ENCODE measurements at regions not wholly inside any gene's neighbourhood (a gene's known extent, or its start where the extent isn't known, plus 50 kb on each side); places are given as distances from the start of the nearest gene placed in this dataset.

GRCh38 chr14:86521843-86522242 lies 991.9 kb downstream of the FLRT2 start:
- no peak overlapping the region for H3K4me3 ChIP-seq (ENCODE audit: low read depth, low read length)
- DNase-seq (ENCODE audit: low read depth) = no peak
- no peak for TF ChIP-seq CTCF (IDR thresholded peaks at IDR 0.05; ENCODE audit: low read depth, low read length, missing control alignments)

GRCh38 chr14:86521031-86521730 lies 991.2 kb downstream of the FLRT2 start:
- H3K4me3 ChIP-seq (ENCODE audit: low read depth, low read length) = no peak overlapping the region
- DNase-seq (ENCODE audit: low read depth) = no peak

GRCh38 chr14:86518298-86518697 lies 988.4 kb downstream of the FLRT2 start:
- no peak for DNase-seq (ENCODE audit: low read depth)
- no peak overlapping the region for H3K4me3 ChIP-seq (ENCODE audit: low read depth, low read length)
- TF ChIP-seq CTCF (IDR thresholded peaks at IDR 0.05; ENCODE audit: low read depth, low read length, missing control alignments) = no peak

More at GRCh38 chr14:86521031-86521730, 991.2 kb downstream of the FLRT2 start:
- TF ChIP-seq CTCF (IDR thresholded peaks at IDR 0.05; ENCODE audit: low read depth, low read length, missing control alignments) = no peak

GRCh38 chr14:86515195-86515594 lies 985.3 kb downstream of the FLRT2 start:
- TF ChIP-seq CTCF (IDR thresholded peaks at IDR 0.05; ENCODE audit: low read depth, low read length, missing control alignments) = no peak

GRCh38 chr14:86513564-86513963 lies 983.6 kb downstream of the FLRT2 start:
- no peak overlapping the region for H3K4me3 ChIP-seq (ENCODE audit: low read depth, low read length)
- no peak for TF ChIP-seq CTCF (IDR thresholded peaks at IDR 0.05; ENCODE audit: low read depth, low read length, missing control alignments)
- no peak for DNase-seq (ENCODE audit: low read depth)

More at GRCh38 chr14:86515195-86515594, 985.3 kb downstream of the FLRT2 start:
- no peak overlapping the region for H3K4me3 ChIP-seq (ENCODE audit: low read depth, low read length)
- DNase-seq (ENCODE audit: low read depth) = no peak

GRCh38 chr14:86513056-86513455 lies 983.1 kb downstream of the FLRT2 start:
- TF ChIP-seq CTCF (IDR thresholded peaks at IDR 0.05; ENCODE audit: low read depth, low read length, missing control alignments) = no peak
- H3K4me3 ChIP-seq (ENCODE audit: low read depth, low read length) = no peak overlapping the region
- no peak for DNase-seq (ENCODE audit: low read depth)

- no peak overlapping the region for H3K4me3 ChIP-seq (ENCODE audit: low read depth, low read length)
- DNase-seq (ENCODE audit: low read depth) = no peak
- no peak for TF ChIP-seq CTCF (IDR thresholded peaks at IDR 0.05; ENCODE audit: low read depth, low read length, missing control alignments)
Measured at GRCh38 chr14:86510491-86510890, 980.5 kb downstream of the FLRT2 start.
